Peyer's patch (tissue), 4 donors: ENCODE measurements at regions not wholly inside any gene's neighbourhood (a gene's known extent, or its start where the extent isn't known, plus 50 kb on each side); places are given as distances from the start of the nearest gene placed in this dataset.

Experiments
- CTCF ChIP-seq, 6 experiments: fragments of 450-650 bp in 4 of 6; fragments of 200-600 bp in 2 of 6; sonication (generic) in 1 of 6; IDR thresholded peaks; one replicate each; pipeline ENCODE4 v1.5.1; 2017 to 2019; ENCODE audit warnings: antibody characterized with exemption in 6 of 6, mild to moderate bottlenecking in 3 of 6, moderate library complexity in 1 of 6
- POLR2A ChIP-seq, 2 donors: fragments of 450-650 bp; IDR thresholded peaks; one replicate each; pipeline ENCODE4 v1.5.1; 2017; ENCODE audit warnings: antibody characterized with exemption in 2 of 2, mild to moderate bottlenecking in 2 of 2, moderate library complexity in 2 of 2

GRCh38 chr1:101088431-101088830 lies 62.8 kb upstream of the DPH5 start:
- TF ChIP-seq POLR2A (IDR thresholded peaks at IDR 0.05) (no peak), CTCF (IDR thresholded peaks at IDR 0.05) (no peak)
